GM21786 (cell line): ENCODE measurements at regions not wholly inside any gene's neighbourhood (a gene's known extent, or its start where the extent isn't known, plus 50 kb on each side); places are given as distances from the start of the nearest gene placed in this dataset.
"Not testable (repeated sequence)": the region's sequence is repeated elsewhere in the genome, so short reads cannot be mapped to it uniquely, and the experiment has no call there.

Experiments
- ATAC-seq: cut with Tn5 transposase; IDR thresholded peaks from one replicate; pipeline ENCODE4 v1.9.1; 2021; ENCODE audit not compliant: unreplicated experiment

- ATAC-seq = no peak
Measured at GRCh38 chr6:102995491-102995890, 1602.0 kb downstream of the GRIK2 start.

GRCh38 chr6:102994866-102995265 is 1601.4 kb downstream of the GRIK2 start:
- ATAC-seq = no peak

- ATAC-seq = peak; percentile 91
Measured at GRCh38 chr6:102986086-102986485, 1592.6 kb downstream of the GRIK2 start.

GRCh38 chr6:102984357-102984756 is 1590.8 kb downstream of the GRIK2 start:
- ATAC-seq = no peak

GRCh38 chr6:102981490-102982015 is 1588.0 kb downstream of the GRIK2 start:
- ATAC-seq = no peak

GRCh38 chr6:102980951-102981350 is 1587.4 kb downstream of the GRIK2 start:
- ATAC-seq = no peak

- ATAC-seq = no peak
Measured at GRCh38 chr6:102961902-102962301, 1568.4 kb downstream of the GRIK2 start.

- no peak for ATAC-seq
Measured at GRCh38 chr6:102950967-102951366, 1557.5 kb downstream of the GRIK2 start.

GRCh38 chr6:102944475-102944874 is 1551.0 kb downstream of the GRIK2 start:
- no peak for ATAC-seq

GRCh38 chr6:102942206-102942605 is 1548.7 kb downstream of the GRIK2 start:
- ATAC-seq = no peak

GRCh38 chr6:102936959-102937358 is 1543.5 kb downstream of the GRIK2 start:
- no peak for ATAC-seq

- no peak for ATAC-seq
Measured at GRCh38 chr6:102928109-102928508, 1534.6 kb downstream of the GRIK2 start.

GRCh38 chr6:102918161-102918560 is 1524.7 kb downstream of the GRIK2 start:
- no peak for ATAC-seq

GRCh38 chr6:102911571-102911970 is 1518.1 kb downstream of the GRIK2 start:
- ATAC-seq = no peak

GRCh38 chr6:102910701-102911139 is 1517.2 kb downstream of the GRIK2 start:
- not testable (repeated sequence) for ATAC-seq

GRCh38 chr6:102907181-102907580 is 1513.7 kb downstream of the GRIK2 start:
- ATAC-seq = no peak

- no peak for ATAC-seq
Measured at GRCh38 chr6:102902471-102902870, 1509.0 kb downstream of the GRIK2 start.

- ATAC-seq = no peak
Measured at GRCh38 chr6:102895683-102896082, 1502.2 kb downstream of the GRIK2 start.

- no peak for ATAC-seq
Measured at GRCh38 chr6:102885165-102885564, 1491.7 kb downstream of the GRIK2 start.

GRCh38 chr6:102853249-102853955 is 1459.9 kb downstream of the GRIK2 start:
- no peak for ATAC-seq

- no peak for ATAC-seq
Measured at GRCh38 chr6:102848796-102849195, 1455.3 kb downstream of the GRIK2 start.

- ATAC-seq = no peak
Measured at GRCh38 chr6:102848210-102848609, 1454.7 kb downstream of the GRIK2 start.

- ATAC-seq = no peak
Measured at GRCh38 chr6:102841060-102841459, 1447.6 kb downstream of the GRIK2 start.
